ENCODE measurements at regions not wholly inside any gene's neighbourhood (a gene's known extent, or its start where the extent isn't known, plus 50 kb on each side); places are given as distances from the start of the nearest gene placed in this dataset.
"Not testable (repeated sequence)": the region's sequence is repeated elsewhere in the genome, so short reads cannot be mapped to it uniquely, and the experiment has no call there.

GRCh38 chr3:84724877-84725276 is 233.9 kb upstream of the CADM2 start:
- H3K9me3 ChIP-seq = no peaks in the 10 kb centered on the region
- no peak overlapping the region for H3K4me3 ChIP-seq
- no peaks in the 10 kb centered on the region for H3K36me3 ChIP-seq
- no peak for TF ChIP-seq POLR2A (IDR thresholded peaks at IDR 0.05)
- TF ChIP-seq EP300 (IDR thresholded peaks at IDR 0.05) = no peak
- no peak for TF ChIP-seq POLR2AphosphoS5 (IDR thresholded peaks at IDR 0.05)
- no peak for TF ChIP-seq CTCF (IDR thresholded peaks at IDR 0.05)
- H3K27ac ChIP-seq = no peak overlapping the region
- no peak for DNase-seq
- no peaks in the 10 kb centered on the region for H3K27me3 ChIP-seq
- 79 to 86% methylated on average over 4 of the region's 4 CpGs for WGBS, 2 donors
- H3K4me1 ChIP-seq = no peaks in the 10 kb centered on the region
- intact Hi-C loops (cut with DNase I) = no loop called here

GRCh38 chr3:84727616-84728015 is 231.2 kb upstream of the CADM2 start:
- intact Hi-C loops (cut with DNase I) = no loop called here
- Histone ChIP-seq H3K4me1 (no peaks in the 10 kb centered on the region), H3K27me3 (no peaks in the 10 kb centered on the region), H3K4me3 (no peak overlapping the region), H3K27ac (no peak overlapping the region), H3K9me3 (no peaks in the 10 kb centered on the region), H3K36me3 (no peaks in the 10 kb centered on the region)
- DNase-seq = no peak
- TF ChIP-seq EP300 (IDR thresholded peaks at IDR 0.05) (no peak), CTCF (IDR thresholded peaks at IDR 0.05) (no peak), POLR2AphosphoS5 (IDR thresholded peaks at IDR 0.05) (no peak), POLR2A (IDR thresholded peaks at IDR 0.05) (no peak)
- 58 to 72% methylated on average over 1 of the region's 1 CpG for WGBS, 2 donors

- H3K27me3 ChIP-seq; H3K27ac ChIP-seq; H3K36me3 ChIP-seq; DNase-seq; H3K9me3 ChIP-seq; intact Hi-C loops (cut with DNase I); H3K4me1 ChIP-seq; H3K4me3 ChIP-seq: not testable (repeated sequence)
- no CpG with 5 or more reads among the region's 1 CpG for WGBS, 2 donors
Observed at GRCh38 chr3:84734731-84735130, 224.1 kb upstream of the CADM2 start.

GRCh38 chr3:84738086-84738485 is 220.7 kb upstream of the CADM2 start:
- 13 to 38% methylated on average over 2 of the region's 2 CpGs for WGBS, 2 donors

GRCh38 chr3:84742915-84743425 is 215.8 kb upstream of the CADM2 start:
- Histone ChIP-seq H3K36me3 (no peaks in the 10 kb centered on the region), H3K27me3 (no peaks in the 10 kb centered on the region), H3K9me3 (no peaks in the 10 kb centered on the region), H3K27ac (no peak overlapping the region), H3K4me1 (no peaks in the 10 kb centered on the region), H3K4me3 (no peak overlapping the region)
- DNase-seq = no peak
- TF ChIP-seq EP300 (IDR thresholded peaks at IDR 0.05) (no peak), CTCF (IDR thresholded peaks at IDR 0.05) (no peak), POLR2A (IDR thresholded peaks at IDR 0.05) (no peak), POLR2AphosphoS5 (IDR thresholded peaks at IDR 0.05) (no peak)
- 54 to 74% methylated on average over 2 of the region's 2 CpGs for WGBS, 2 donors
- intact Hi-C loops (cut with DNase I) = no loop called here

More at GRCh38 chr3:84738086-84738485, 220.7 kb upstream of the CADM2 start:
- Histone ChIP-seq H3K4me3 (no peak overlapping the region), H3K27ac (no peak overlapping the region), H3K27me3 (no peaks in the 10 kb centered on the region), H3K36me3 (no peaks in the 10 kb centered on the region), H3K9me3 (no peaks in the 10 kb centered on the region), H3K4me1 (no peaks in the 10 kb centered on the region)
- intact Hi-C loops (cut with DNase I) = no loop called here
- no peak for DNase-seq
- no peak for TF ChIP-seq EP300 (IDR thresholded peaks at IDR 0.05)
- no peak for TF ChIP-seq POLR2AphosphoS5 (IDR thresholded peaks at IDR 0.05)
- no peak for TF ChIP-seq CTCF (IDR thresholded peaks at IDR 0.05)
- no peak for TF ChIP-seq POLR2A (IDR thresholded peaks at IDR 0.05)

All from sigmoid colon (tissue), 6 donors.